ENCODE measurements at regions not wholly inside any gene's neighbourhood (a gene's known extent, or its start where the extent isn't known, plus 50 kb on each side); places are given as distances from the start of the nearest gene placed in this dataset.
"Not testable (repeated sequence)": the region's sequence is repeated elsewhere in the genome, so short reads cannot be mapped to it uniquely, and the experiment has no call there.

- no peak for DNase-seq (ENCODE audit: low read depth)
- TF ChIP-seq CTCF (IDR thresholded peaks at IDR 0.05; ENCODE audit: control insufficient read depth, insufficient read depth, low read depth, low read length, missing control alignments): no peak
- H3K4me3 ChIP-seq (ENCODE audit: control insufficient read depth, low read depth, low read length): no peak overlapping the region
These were observed 1094.9 kb upstream of the SLIT2 start for GRCh38 chr4:19156786-19157185.

GRCh38 chr4:19155568-19155967, 1096.1 kb upstream of the SLIT2 start:
- no peak overlapping the region for H3K4me3 ChIP-seq (ENCODE audit: control insufficient read depth, low read depth, low read length)
- no peak for TF ChIP-seq CTCF (IDR thresholded peaks at IDR 0.05; ENCODE audit: control insufficient read depth, insufficient read depth, low read depth, low read length, missing control alignments)
- DNase-seq (ENCODE audit: low read depth): no peak

- H3K4me3 ChIP-seq (ENCODE audit: control insufficient read depth, low read depth, low read length); DNase-seq (ENCODE audit: low read depth): not testable (repeated sequence)
These were observed 1097.4 kb upstream of the SLIT2 start for GRCh38 chr4:19154267-19154666.

GRCh38 chr4:19152264-19152663, 1099.4 kb upstream of the SLIT2 start:
- no peak overlapping the region for H3K4me3 ChIP-seq (ENCODE audit: control insufficient read depth, low read depth, low read length)
- no peak for DNase-seq (ENCODE audit: low read depth)
- no peak for TF ChIP-seq CTCF (IDR thresholded peaks at IDR 0.05; ENCODE audit: control insufficient read depth, insufficient read depth, low read depth, low read length, missing control alignments)

- TF ChIP-seq CTCF (IDR thresholded peaks at IDR 0.05; ENCODE audit: control insufficient read depth, insufficient read depth, low read depth, low read length, missing control alignments): no peak
- no peak overlapping the region for H3K4me3 ChIP-seq (ENCODE audit: control insufficient read depth, low read depth, low read length)
- DNase-seq (ENCODE audit: low read depth): no peak
These were observed 1100.0 kb upstream of the SLIT2 start for GRCh38 chr4:19151684-19152083.

GRCh38 chr4:19146038-19146437, 1105.7 kb upstream of the SLIT2 start:
- DNase-seq (ENCODE audit: low read depth): no peak
- TF ChIP-seq CTCF (IDR thresholded peaks at IDR 0.05; ENCODE audit: control insufficient read depth, insufficient read depth, low read depth, low read length, missing control alignments): no peak
- no peak overlapping the region for H3K4me3 ChIP-seq (ENCODE audit: control insufficient read depth, low read depth, low read length)

GRCh38 chr4:19135895-19136633, 1114.5 kb upstream of the LCORL start:
- H3K4me3 ChIP-seq (ENCODE audit: control insufficient read depth, low read depth, low read length): no peak overlapping the region
- DNase-seq (ENCODE audit: low read depth): no peak
- TF ChIP-seq CTCF (IDR thresholded peaks at IDR 0.05; ENCODE audit: control insufficient read depth, insufficient read depth, low read depth, low read length, missing control alignments): no peak
